ENCODE measurements at regions not wholly inside any gene's neighbourhood (a gene's known extent, or its start where the extent isn't known, plus 50 kb on each side); places are given as distances from the start of the nearest gene placed in this dataset.

GRCh38 chr14:98707522-98707921 lies 564.5 kb downstream of the BCL11B start:
- H3K27ac Mint-ChIP-seq (ENCODE audit: unreplicated experiment): no peak overlapping the region
- H3K4me3 ChIP-seq (ENCODE audit: low read depth, low read length): no peak overlapping the region
- H3K27me3 Mint-ChIP-seq (ENCODE audit: insufficient read depth, unreplicated experiment): peaks cover 19% of the 10 kb centered on the region
- DNase-seq: no peak
- H3K4me1 Mint-ChIP-seq (ENCODE audit: low read depth, unreplicated experiment): no peaks in the 10 kb centered on the region
- no TSS peak for BruUV-seq (replicated peaks)
- H3K9me3 ChIP-seq: no peaks in the 10 kb centered on the region
- H3K4me3 Mint-ChIP-seq (ENCODE audit: unreplicated experiment): no peak overlapping the region
- POLR2A ChIA-PET: no interaction called here
- TF ChIP-seq CTCF (IDR thresholded peaks at IDR 0.05; ENCODE audit: insufficient read depth in 1 of 2, low read depth in 1 of 2, low read length in 1 of 2, severe bottlenecking in 1 of 2, unreplicated experiment in 1 of 2): no peak
- H3K4me1 ChIP-seq: no peaks in the 10 kb centered on the region
- no peaks in the 10 kb centered on the region for H3K9me3 Mint-ChIP-seq (ENCODE audit: unreplicated experiment)
- no peaks in the 10 kb centered on the region for H3K27me3 ChIP-seq (replicated peaks; ENCODE audit: control insufficient read depth, insufficient read depth, low read length)
- no peaks in the 10 kb centered on the region for H3K36me3 ChIP-seq (ENCODE audit: control insufficient read depth, insufficient read depth, low read length)
- CTCF ChIA-PET: no interaction called here
- intact Hi-C loops (cut with micrococcal nuclease; ENCODE audit: unreplicated experiment): no loop called here
- H3K36me3 Mint-ChIP-seq (ENCODE audit: insufficient read depth, unreplicated experiment): no peaks in the 10 kb centered on the region

- no peak for DNase-seq
Observed at GRCh38 chr14:98708555-98708954, 563.4 kb downstream of the BCL11B start.

DNA sequence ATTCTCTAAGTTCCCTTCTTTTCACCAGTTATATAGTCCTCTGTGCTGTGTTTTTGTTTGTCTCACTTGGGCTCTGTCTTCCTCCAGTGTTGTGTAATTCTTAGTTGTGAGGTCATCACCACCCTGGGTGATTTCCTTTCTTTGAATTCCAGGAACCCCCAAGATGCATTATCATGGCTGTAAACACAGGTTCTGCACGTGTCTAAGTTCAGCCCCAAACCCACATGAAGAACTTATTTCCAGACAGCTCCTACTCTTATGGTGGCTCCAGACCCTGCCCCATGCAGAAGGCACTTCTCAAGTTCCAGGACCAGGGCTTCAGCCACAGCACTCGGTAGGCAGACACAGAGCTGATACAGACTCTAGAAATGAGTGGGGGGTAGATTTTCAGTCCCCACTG lies 560.5 kb downstream of the BCL11B start:
- Mint-ChIP-seq H3K9me3 (ENCODE audit: unreplicated experiment) (no peaks in the 10 kb centered on the region), H3K4me1 (ENCODE audit: low read depth, unreplicated experiment) (no peaks in the 10 kb centered on the region), H3K36me3 (ENCODE audit: insufficient read depth, unreplicated experiment) (no peaks in the 10 kb centered on the region), H3K27me3 (ENCODE audit: insufficient read depth, unreplicated experiment) (peaks cover 18% of the 10 kb centered on the region), H3K27ac (ENCODE audit: unreplicated experiment) (no peak overlapping the region), H3K4me3 (ENCODE audit: unreplicated experiment) (no peak overlapping the region)
- ChIA-PET POLR2A (no interaction called here), CTCF (no interaction called here)
- intact Hi-C loops (cut with micrococcal nuclease; ENCODE audit: unreplicated experiment): no loop called here
- H3K4me1 ChIP-seq: no peaks in the 10 kb centered on the region
- TF ChIP-seq CTCF (IDR thresholded peaks at IDR 0.05; ENCODE audit: insufficient read depth in 1 of 2, low read depth in 1 of 2, low read length in 1 of 2, severe bottlenecking in 1 of 2, unreplicated experiment in 1 of 2): no peak
- DNase-seq: no peak
- no TSS peak for BruUV-seq (replicated peaks)
- no peak overlapping the region for H3K4me3 ChIP-seq (ENCODE audit: low read depth, low read length)
- no peaks in the 10 kb centered on the region for H3K9me3 ChIP-seq
- H3K27me3 ChIP-seq (replicated peaks; ENCODE audit: control insufficient read depth, insufficient read depth, low read length): no peaks in the 10 kb centered on the region
- H3K36me3 ChIP-seq (ENCODE audit: control insufficient read depth, insufficient read depth, low read length): no peaks in the 10 kb centered on the region

More at GRCh38 chr14:98708555-98708954, 563.4 kb downstream of the BCL11B start:
- no peaks in the 10 kb centered on the region for H3K4me1 ChIP-seq
- Mint-ChIP-seq H3K27me3 (ENCODE audit: insufficient read depth, unreplicated experiment) (peaks cover 19% of the 10 kb centered on the region), H3K4me3 (ENCODE audit: unreplicated experiment) (no peak overlapping the region), H3K9me3 (ENCODE audit: unreplicated experiment) (no peaks in the 10 kb centered on the region), H3K36me3 (ENCODE audit: insufficient read depth, unreplicated experiment) (no peaks in the 10 kb centered on the region), H3K4me1 (ENCODE audit: low read depth, unreplicated experiment) (no peaks in the 10 kb centered on the region), H3K27ac (ENCODE audit: unreplicated experiment) (no peak overlapping the region)
- no peaks in the 10 kb centered on the region for H3K9me3 ChIP-seq
- no TSS peak for BruUV-seq (replicated peaks)
- no peak for TF ChIP-seq CTCF (IDR thresholded peaks at IDR 0.05; ENCODE audit: insufficient read depth in 1 of 2, low read depth in 1 of 2, low read length in 1 of 2, severe bottlenecking in 1 of 2, unreplicated experiment in 1 of 2)
- intact Hi-C loops (cut with micrococcal nuclease; ENCODE audit: unreplicated experiment): no loop called here
- no peaks in the 10 kb centered on the region for H3K27me3 ChIP-seq (replicated peaks; ENCODE audit: control insufficient read depth, insufficient read depth, low read length)
- H3K4me3 ChIP-seq (ENCODE audit: low read depth, low read length): no peak overlapping the region
- no peaks in the 10 kb centered on the region for H3K36me3 ChIP-seq (ENCODE audit: control insufficient read depth, insufficient read depth, low read length)
- CTCF ChIA-PET: no interaction called here
- POLR2A ChIA-PET: no interaction called here

Data from Caco-2 (cell line).